NCI-H2196 (cell line): ENCODE measurements at regions not wholly inside any gene's neighbourhood (a gene's known extent, or its start where the extent isn't known, plus 50 kb on each side); places are given as distances from the start of the nearest gene placed in this dataset.
A peak's percentile ranks its signal among the peaks of the same experiment; 100 is the strongest.
"Not testable (repeated sequence)": the region's sequence is repeated elsewhere in the genome, so short reads cannot be mapped to it uniquely, and the experiment has no call there.

ENCODE experiments used
- DNase-seq: peaks from one replicate; lab custom pipeline; 2025; ENCODE audit not compliant: unreplicated experiment; lab: John Stamatoyannopoulos, UW

GRCh38 chr2:7621018-7621814, 704.0 kb downstream of the RNF144A start:
- DNase-seq, result no peak

- no peak for DNase-seq
Measured at GRCh38 chr2:7625392-7626138, 708.4 kb downstream of the RNF144A start.

- DNase-seq, result no peak
Measured at GRCh38 chr2:7626139-7626537, 708.9 kb downstream of the RNF144A start.

DNA sequence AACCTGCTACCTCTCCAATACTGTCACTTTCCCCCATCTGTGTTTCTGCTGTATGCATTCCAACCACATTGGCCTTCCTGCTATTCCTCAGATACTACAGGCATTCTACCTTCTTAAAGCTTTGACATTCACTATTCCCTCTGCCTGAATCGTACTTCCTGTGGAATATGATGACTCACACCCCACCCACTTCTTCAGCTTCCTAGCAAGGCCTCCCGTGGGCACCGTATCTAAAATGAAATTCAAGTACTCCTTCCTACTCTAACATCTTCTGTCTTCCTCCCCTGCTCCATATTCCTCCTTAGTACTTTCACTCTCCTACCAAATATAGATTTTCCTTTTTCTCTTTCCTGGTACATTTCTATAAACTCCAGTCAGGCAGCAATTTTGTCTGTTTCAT, 710.4 kb downstream of the RNF144A start:
- DNase-seq, result no peak

DNA sequence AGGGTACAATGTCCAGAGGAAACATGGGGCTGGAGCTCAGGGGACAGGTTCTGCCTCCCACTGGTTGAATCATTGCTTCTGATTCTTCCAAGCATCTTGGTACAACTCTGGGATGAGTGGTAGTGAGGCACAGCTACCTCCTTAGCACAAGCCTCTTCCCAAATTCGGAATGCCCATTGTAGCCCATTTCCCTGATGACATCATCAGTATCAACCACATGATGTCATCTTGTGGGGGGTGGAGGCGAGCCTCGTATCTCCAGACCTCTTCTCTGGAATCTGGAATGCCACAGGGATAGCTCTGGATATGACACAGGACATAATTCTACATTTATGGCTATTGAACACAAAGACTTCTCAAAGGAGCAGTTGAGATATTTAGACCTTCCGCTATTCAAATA, 715.2 kb downstream of the RNF144A start:
- no peak for DNase-seq

GRCh38 chr2:7633566-7634153, 716.4 kb downstream of the RNF144A start:
- peak; percentile 6 for DNase-seq

DNA sequence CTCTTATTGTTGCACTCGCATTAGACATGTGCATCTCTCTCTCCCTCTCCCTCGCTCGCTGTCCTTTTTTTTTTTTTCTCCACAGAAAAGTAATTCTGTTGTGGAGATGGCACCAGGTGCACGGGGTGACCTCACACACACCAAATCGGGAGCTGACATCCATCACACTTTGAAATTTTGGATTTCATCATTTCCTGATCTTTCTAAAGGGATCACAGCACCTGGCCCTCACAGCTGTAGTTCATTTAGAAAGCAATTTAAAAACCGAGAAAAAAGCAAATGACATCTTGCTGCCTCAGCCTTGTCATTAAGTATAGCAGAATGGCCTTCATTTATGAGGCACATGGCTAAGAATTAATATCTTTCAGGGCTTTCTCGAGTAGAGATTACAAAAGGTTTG, 717.2 kb downstream of the RNF144A start:
- peak; percentile 24 for DNase-seq

GRCh38 chr2:7639476-7639875, 722.3 kb downstream of the RNF144A start:
- peak; percentile 31 for DNase-seq

GRCh38 chr2:7641272-7641671, 724.1 kb downstream of the RNF144A start:
- not testable (repeated sequence) for DNase-seq

- DNase-seq, result no peak
Measured at GRCh38 chr2:7646024-7646423, 728.8 kb downstream of the RNF144A start.

DNA sequence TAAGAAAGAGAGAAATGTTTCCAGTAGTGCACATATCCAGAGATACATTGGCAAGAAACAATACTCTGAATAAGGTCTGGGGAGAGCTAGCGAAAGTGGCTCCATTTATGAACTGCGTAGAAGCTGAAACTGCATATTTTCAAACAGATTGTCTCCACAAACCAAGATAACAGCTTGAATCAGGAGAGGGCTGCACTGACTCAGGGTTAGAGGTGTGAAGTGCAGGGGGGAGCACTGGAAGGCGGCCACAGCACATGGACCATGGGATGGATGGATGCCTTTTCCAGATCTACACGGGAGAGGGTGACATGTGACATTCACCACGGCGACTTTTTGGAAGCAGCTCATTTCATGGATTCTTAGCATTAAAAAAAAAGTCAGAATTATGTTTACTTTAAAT, 729.4 kb downstream of the RNF144A start:
- no peak for DNase-seq

- no peak for DNase-seq
Measured at GRCh38 chr2:7648221-7648795, 731.1 kb downstream of the RNF144A start.

DNA sequence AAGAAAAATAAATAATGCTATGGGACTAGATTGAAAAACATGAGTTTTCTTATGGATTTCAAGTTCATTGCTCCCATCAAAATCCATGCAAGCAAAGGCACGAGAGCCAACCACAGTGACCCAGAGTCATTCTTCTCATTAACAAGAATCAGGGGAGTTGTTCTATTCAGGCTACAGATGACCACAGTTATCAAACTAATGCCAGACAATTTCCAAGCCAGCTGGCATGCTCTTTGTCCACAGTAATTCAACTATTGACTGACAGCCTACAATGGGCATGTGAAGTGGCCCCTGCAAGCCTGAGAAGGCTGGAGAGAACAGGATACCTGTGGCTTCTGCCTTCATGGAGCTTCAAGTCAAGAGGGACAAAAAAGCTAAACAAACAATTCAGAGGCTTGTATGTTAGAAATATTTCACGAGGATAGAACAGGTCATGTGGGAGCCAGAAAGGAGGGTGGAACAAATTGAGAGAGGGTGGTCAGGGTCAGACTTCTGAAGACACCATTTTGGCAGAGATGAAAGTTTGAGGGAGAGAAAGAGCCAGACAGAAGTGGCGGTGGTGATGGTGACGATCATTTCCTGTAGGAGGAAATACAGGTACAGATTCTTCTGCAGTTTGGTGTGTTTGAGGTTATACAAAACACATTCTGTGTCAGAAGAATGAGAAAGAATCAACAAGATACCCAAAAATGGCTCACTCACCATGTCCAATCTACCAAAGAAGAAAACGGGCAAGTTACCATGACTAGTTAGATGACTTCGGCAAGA, 732.4 kb downstream of the RNF144A start:
- no peak for DNase-seq

- DNase-seq, result no peak
Measured at GRCh38 chr2:7653617-7654016, 736.4 kb downstream of the RNF144A start.

GRCh38 chr2:7655629-7656028, 738.4 kb downstream of the RNF144A start:
- no peak for DNase-seq

GRCh38 chr2:7657526-7657925, 740.3 kb downstream of the RNF144A start:
- not testable (repeated sequence) for DNase-seq

GRCh38 chr2:7658486-7658885, 741.3 kb downstream of the RNF144A start:
- no peak for DNase-seq

DNA sequence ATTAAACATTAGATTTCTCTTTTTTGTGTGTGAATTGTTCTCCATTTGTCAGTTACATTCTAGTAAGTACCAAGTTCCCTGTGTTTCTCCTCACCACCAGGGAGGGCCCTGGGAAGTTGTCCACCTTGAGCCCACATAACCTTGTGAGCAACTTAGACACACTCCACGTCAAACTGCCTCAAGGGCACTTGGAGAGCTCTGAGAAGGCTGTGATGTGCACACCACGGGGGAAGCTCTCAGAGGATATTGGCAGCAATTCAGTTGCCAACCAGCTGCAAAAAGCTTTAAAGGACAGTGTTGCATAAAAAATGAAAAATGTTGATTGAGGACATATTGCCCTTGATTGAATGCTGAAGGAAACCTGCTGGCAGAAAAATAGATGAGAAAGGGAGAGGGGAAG, 743.6 kb downstream of the RNF144A start:
- DNase-seq, result no peak

- no peak for DNase-seq
Measured at GRCh38 chr2:7661502-7661901, 744.3 kb downstream of the RNF144A start.

GRCh38 chr2:7665880-7666279, 748.7 kb downstream of the RNF144A start:
- no peak for DNase-seq
